Large intestine (tissue), 3 donors: ENCODE measurements at regions not wholly inside any gene's neighbourhood (a gene's known extent, or its start where the extent isn't known, plus 50 kb on each side); places are given as distances from the start of the nearest gene placed in this dataset.

Experiments
- DNase-seq, 2 donors: peaks; one replicate each; pipeline versions ENCODE4 v3.0.0 to v3.0.0-alpha.2; 2013
- H3K27ac ChIP-seq: one replicate; pipeline ENCODE4 v1.5.1; 2013; ENCODE audit warnings: low read length
- H3K27me3 ChIP-seq: 2 replicates; pipeline ENCODE4 v1.6.1; 2013; ENCODE audit warnings: low read length; ENCODE audit not compliant: control insufficient read depth, insufficient read depth
- H3K36me3 ChIP-seq: 2 replicates; pipeline ENCODE4 v1.6.1; 2013; ENCODE audit warnings: low read length; ENCODE audit not compliant: control insufficient read depth, insufficient read depth
- H3K4me1 ChIP-seq: one replicate; pipeline ENCODE4 v1.6.1; 2013; ENCODE audit warnings: low read length; ENCODE audit not compliant: control insufficient read depth, insufficient read depth
- H3K4me3 ChIP-seq: one replicate; pipeline ENCODE4 v1.5.1; 2013; ENCODE audit warnings: low read length
- H3K9me3 ChIP-seq: one replicate; pipeline ENCODE4 v1.6.1; 2013; ENCODE audit warnings: mild to moderate bottlenecking, low read depth, low read length, moderate library complexity; ENCODE audit not compliant: control insufficient read depth
- WGBS: methylation state at CpG from one replicate; pipeline ENCODE4 v1.1.5; 2013; ENCODE audit warnings: low lambda C conversion rate; ENCODE audit not compliant: insufficient coverage; 5-methylcytosine and 5-hydroxymethylcytosine counted together

DNA sequence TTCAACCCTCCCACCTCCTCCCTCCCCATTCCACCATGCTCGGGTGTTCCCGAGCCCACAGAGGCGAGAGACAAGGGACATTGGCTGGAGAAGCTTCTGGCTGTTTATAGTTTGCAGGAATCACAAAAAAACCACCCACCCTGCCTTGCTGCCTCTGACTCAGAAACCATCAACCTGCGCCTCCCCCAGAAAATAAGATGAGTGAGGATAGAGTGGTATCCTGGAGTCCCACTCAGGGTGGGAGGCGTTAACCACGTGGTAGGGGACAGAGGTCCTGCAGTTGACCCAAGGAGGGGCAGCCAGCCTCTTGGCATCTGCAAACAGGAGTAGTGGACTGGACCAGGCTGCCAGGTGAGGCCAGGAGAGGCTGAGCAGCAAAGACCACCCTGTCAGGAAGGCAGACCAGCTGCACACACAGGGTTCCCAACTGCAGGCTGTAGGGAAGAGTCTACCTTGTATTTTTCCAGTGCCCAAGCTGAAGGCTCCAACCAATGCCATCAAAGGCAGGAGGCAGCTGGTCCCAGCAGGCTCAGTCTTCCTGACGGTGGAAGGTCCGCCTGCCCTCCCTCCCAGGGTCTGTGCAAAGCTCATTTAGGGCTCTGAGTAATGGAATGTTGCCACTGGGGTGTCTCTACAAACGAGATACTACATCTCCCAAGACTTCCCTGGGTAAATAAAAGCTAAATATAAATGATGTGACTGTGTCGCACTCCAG lies 201.5 kb upstream of the TNRC6C start:
- Histone ChIP-seq H3K27ac (no peak overlapping the region), H3K9me3 (no peaks in the 10 kb centered on the region), H3K36me3 (no peaks in the 10 kb centered on the region), H3K27me3 (peaks cover 7% of the 10 kb centered on the region), H3K4me3 (no peak overlapping the region), H3K4me1 (no peaks in the 10 kb centered on the region)
- no peak for DNase-seq
- 0% methylated on average over 1 of the region's 10 CpGs for WGBS

DNA sequence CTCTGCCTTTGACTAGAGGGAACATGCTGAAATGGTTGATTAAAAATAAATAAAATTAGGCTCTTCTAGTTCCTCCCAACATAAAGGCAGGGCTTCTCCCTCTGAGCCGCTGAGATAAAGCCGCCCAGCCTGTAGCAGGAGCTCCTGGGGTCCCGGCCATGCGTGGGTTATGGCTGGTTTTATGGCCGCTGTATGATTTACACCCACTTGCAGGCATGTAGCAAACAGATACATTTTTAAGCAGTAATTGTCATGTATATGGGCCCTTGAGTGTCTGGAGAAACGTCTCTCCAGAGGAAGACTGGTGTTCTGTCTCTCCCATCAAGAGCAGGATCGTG lies 201.0 kb upstream of the TNRC6C start:
- H3K36me3 ChIP-seq = no peaks in the 10 kb centered on the region
- H3K27me3 ChIP-seq = peaks cover 7% of the 10 kb centered on the region
- H3K9me3 ChIP-seq = no peaks in the 10 kb centered on the region
- H3K4me1 ChIP-seq = no peaks in the 10 kb centered on the region
- no peak overlapping the region for H3K4me3 ChIP-seq
- WGBS = no CpG with 5 or more reads among the region's 7 CpGs
- no peak overlapping the region for H3K27ac ChIP-seq
- DNase-seq = no peak

DNA sequence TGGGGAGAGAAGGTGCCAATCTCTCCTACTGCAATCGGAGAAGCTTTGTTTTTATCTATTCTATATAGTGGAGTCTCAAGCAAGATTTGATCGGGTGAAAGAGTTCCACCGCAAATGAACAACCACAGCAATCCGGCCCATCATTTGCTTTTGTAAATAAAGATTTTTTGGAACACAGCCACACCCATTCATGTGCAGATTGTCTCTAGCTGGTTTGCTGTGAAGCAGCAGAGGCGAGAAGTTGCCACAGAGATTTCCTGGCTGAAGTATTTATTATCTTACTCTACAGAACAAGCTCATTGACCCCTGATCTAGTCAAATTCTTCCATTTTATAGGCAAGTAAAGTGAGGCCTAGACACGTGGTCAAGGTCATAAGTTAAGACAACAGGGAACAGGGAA lies 195.5 kb upstream of the TNRC6C start:
- no peaks in the 10 kb centered on the region for H3K9me3 ChIP-seq
- no peaks in the 10 kb centered on the region for H3K4me1 ChIP-seq
- no peak overlapping the region for H3K27ac ChIP-seq
- DNase-seq = no peak
- peaks cover 17% of the 10 kb centered on the region for H3K27me3 ChIP-seq
- H3K4me3 ChIP-seq = no peak overlapping the region
- no peaks in the 10 kb centered on the region for H3K36me3 ChIP-seq
- 57% methylated on average over 3 of the region's 6 CpGs for WGBS

DNA sequence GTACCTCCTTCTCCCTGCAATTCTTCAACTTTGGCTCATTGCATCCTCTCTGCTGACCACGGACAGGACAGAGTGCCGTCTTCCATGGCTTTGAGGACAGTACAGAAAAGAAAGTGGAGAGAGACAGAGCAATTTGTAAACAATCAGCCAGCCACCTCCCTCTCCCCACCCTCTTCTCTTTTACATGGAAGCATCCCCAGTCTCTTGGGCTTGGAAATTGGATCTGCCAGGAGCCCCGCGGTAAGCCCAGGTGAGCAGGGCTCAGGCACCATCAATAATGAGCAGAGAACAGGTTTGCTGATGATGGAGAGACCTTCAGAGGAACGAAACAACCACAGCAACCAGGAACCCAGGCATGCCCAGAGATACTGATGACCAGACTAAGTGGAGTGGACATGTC lies 194.9 kb upstream of the TNRC6C start:
- Histone ChIP-seq H3K27me3 (peaks cover 21% of the 10 kb centered on the region), H3K4me1 (no peaks in the 10 kb centered on the region)

DNA sequence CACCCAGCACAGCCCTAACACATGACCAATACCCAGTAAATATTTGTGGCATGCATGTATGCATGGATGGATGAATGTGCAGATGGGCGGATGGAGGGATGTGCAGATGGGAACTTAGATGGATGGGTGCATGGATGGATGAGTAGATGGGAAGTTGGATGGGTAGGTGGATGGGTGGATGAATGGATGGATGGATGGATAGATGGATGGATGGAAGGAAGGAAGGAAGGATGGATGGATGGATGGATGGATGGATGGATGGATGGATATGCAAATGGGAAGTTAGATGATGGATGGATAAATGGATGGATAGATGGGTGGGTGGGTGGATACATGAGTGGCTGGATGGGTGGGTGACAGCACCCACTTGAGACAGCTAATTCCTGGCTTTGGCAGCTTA lies 193.2 kb upstream of the TNRC6C start:
- H3K4me1 ChIP-seq = no peaks in the 10 kb centered on the region
- no peak for DNase-seq
- no peak overlapping the region for H3K27ac ChIP-seq
- no CpG with 5 or more reads among the region's 1 CpG for WGBS
- H3K27me3 ChIP-seq = peaks cover 35% of the 10 kb centered on the region
- no peaks in the 10 kb centered on the region for H3K36me3 ChIP-seq
- H3K9me3 ChIP-seq = no peaks in the 10 kb centered on the region
- H3K4me3 ChIP-seq = no peak overlapping the region

More for the DNA sequence above, 194.9 kb upstream of the TNRC6C start:
- DNase-seq = no peak
- H3K4me3 ChIP-seq = no peak overlapping the region
- no peak overlapping the region for H3K27ac ChIP-seq
- WGBS = no CpG with 5 or more reads among the region's 5 CpGs
- H3K9me3 ChIP-seq = no peaks in the 10 kb centered on the region
- no peaks in the 10 kb centered on the region for H3K36me3 ChIP-seq

DNA sequence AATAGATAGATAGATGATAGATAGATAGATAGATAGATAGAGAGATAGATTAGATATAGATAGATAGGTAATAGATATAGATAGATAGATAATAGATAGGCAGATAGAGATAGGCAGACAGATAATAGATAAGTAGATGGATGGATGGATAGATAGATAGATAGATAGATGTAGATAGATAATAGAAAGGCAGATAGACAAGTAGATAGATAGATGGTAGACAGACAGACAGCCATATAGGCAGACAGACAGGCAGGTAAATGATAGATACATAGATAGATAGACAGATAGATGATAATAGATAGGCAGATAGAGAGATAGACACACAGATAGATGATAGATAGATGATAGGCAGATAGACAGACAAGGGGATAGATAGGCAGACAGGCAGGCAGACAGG lies 191.4 kb upstream of the TNRC6C start:
- Histone ChIP-seq H3K4me1 (no peaks in the 10 kb centered on the region), H3K9me3 (no peaks in the 10 kb centered on the region), H3K27ac (no peak overlapping the region), H3K4me3 (no peak overlapping the region), H3K36me3 (no peaks in the 10 kb centered on the region), H3K27me3 (peaks cover 35% of the 10 kb centered on the region)
- DNase-seq = no peak

DNA sequence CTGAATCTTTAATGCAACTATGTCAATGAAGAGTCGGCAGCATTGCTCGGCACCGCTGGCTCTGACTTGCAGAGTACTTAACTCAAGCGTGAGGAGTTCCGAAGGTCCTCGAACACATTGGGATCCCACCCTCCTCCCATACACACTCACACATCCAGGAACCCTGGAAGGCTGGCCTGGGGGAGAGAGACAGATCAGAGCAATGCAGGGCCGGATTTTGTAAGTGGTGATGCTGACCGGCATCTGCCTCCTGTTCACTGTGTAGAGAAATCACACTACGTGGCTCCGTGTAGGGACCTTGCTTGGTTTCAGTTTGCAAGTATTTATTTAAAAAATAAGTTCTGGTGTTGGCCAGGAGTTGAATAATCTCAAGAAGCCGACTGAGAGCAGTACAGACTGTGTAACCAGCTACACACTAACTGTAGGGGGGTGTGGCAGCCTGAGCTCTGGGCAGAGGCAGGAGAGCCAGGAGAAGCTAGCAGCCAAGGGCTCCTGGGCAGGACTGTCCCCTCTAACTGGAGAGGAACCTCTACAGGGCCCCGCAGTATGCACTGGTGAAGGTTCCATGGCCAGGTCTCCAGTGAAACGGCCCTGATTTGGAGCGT lies 190.2 kb upstream of the TNRC6C start:
- no peak for DNase-seq
- H3K4me3 ChIP-seq = no peak overlapping the region

DNA sequence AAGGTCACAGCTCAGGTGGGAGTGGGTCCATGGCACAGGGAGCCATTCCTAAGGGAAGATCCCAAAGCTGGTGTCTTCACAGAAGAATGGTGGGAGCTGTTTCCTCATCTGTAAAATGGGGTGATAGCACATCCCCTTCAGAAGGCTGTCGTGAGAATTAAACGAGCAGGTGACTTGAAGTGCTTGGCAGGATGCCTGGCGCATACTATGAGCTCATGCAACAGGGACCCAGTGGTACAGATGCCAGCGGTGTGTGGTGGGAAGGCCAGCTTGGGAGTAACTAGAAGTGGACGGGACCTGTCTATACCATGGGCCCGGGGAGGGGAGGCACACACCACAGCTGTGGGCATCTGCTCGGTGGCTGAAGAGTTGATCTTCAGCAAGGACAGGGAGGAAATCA lies 189.3 kb upstream of the TNRC6C start:
- no CpG with 5 or more reads among the region's 7 CpGs for WGBS
- H3K36me3 ChIP-seq = no peaks in the 10 kb centered on the region

More for the DNA sequence above, 190.2 kb upstream of the TNRC6C start:
- Histone ChIP-seq H3K27ac (no peak overlapping the region), H3K4me1 (no peaks in the 10 kb centered on the region), H3K27me3 (peaks cover 40% of the 10 kb centered on the region), H3K9me3 (no peaks in the 10 kb centered on the region), H3K36me3 (no peaks in the 10 kb centered on the region)
- WGBS = no CpG with 5 or more reads among the region's 14 CpGs

DNA sequence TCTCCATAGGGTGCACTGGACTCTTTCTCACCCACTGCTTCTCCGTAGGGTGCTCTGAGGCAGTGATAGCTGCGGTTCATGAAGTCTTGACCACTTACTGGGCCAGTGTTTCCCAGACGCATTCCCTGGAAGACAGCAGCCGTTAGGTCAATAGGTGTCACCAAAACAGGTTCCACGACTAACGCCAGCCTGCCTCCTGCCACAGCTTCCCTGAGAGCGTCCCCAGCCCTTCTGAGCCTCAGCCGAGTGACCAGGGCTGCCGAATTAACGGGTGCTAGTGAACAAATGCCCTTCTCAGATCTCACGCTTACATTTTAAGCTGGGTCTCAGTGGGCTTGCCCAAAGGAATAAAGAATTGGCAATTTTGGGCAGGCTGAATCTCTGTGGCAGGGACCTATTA lies 188.7 kb upstream of the TNRC6C start:
- DNase-seq = no peak
- 100% methylated on average over 1 of the region's 11 CpGs for WGBS
- Histone ChIP-seq H3K27ac (no peak overlapping the region), H3K27me3 (peaks cover 35% of the 10 kb centered on the region), H3K4me1 (no peaks in the 10 kb centered on the region), H3K36me3 (no peaks in the 10 kb centered on the region), H3K4me3 (no peak overlapping the region), H3K9me3 (no peaks in the 10 kb centered on the region)

More for the DNA sequence above, 189.3 kb upstream of the TNRC6C start:
- no peak for DNase-seq
- Histone ChIP-seq H3K27ac (no peak overlapping the region), H3K4me3 (no peak overlapping the region), H3K4me1 (no peaks in the 10 kb centered on the region), H3K27me3 (peaks cover 36% of the 10 kb centered on the region), H3K9me3 (no peaks in the 10 kb centered on the region)

DNA sequence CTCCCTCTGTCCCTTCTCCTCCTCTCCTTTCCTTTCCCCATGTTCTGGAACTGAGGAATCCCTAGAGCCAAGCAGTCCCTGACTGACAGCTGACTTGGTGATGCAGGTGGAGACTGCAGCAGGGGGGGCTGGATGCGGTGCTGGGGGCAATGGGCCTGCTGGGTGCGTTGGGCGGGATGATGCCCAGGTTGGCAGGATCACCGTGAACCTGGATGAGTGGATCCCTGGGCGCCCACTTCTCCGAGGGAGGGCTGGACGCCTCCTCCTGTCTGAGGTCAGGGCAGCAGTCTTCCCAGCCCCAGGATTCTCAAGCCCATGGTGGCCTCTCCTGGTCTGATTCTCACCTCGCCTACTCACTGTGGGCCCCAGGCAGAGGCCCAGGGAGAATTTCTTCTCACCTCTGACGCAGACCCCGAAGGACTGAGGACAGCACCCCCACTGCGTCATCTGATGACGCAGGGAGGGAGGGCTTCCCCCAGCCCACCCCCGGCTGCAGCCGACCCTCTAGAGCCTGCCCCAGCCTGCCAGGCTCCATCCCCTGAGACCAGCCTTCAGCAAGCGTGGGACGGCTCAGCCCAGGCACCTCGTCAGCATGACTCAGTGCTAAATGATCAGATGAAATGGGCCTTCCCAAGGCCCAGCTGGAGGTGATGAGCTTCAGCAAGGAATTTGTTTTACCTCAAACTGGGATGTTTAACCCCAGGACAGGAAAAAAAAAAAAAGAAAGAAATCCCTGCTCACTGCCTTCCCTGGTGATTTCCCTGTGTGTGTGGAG lies 188.0 kb upstream of the TNRC6C start:
- no peak overlapping the region for H3K4me3 ChIP-seq
- no peaks in the 10 kb centered on the region for H3K9me3 ChIP-seq
- H3K27me3 ChIP-seq = peaks cover 32% of the 10 kb centered on the region
- H3K36me3 ChIP-seq = no peaks in the 10 kb centered on the region
- no peak overlapping the region for H3K27ac ChIP-seq
- no peak for DNase-seq
- H3K4me1 ChIP-seq = no peaks in the 10 kb centered on the region
- WGBS = no CpG with 5 or more reads among the region's 17 CpGs
